ENCODE measurements at regions not wholly inside any gene's neighbourhood (a gene's known extent, or its start where the extent isn't known, plus 50 kb on each side); places are given as distances from the start of the nearest gene placed in this dataset.

GRCh38 chr1:96372881-96373280 lies 348.7 kb upstream of the PTBP2 start:
- TF ChIP-seq CTCF (IDR thresholded peaks at IDR 0.05), result no peak
- DNase-seq (ENCODE audit: low spot score), result no peak
- Histone ChIP-seq H3K4me3 (no peak overlapping the region), H3K27ac (no peak overlapping the region)

GRCh38 chr1:96374076-96374762 lies 347.4 kb upstream of the PTBP2 start:
- no peak for DNase-seq (ENCODE audit: low spot score)
- TF ChIP-seq CTCF (IDR thresholded peaks at IDR 0.05), result no peak

GRCh38 chr1:96376846-96377245 lies 344.7 kb upstream of the PTBP2 start:
- Histone ChIP-seq H3K4me3 (no peak overlapping the region), H3K27ac (no peak overlapping the region)
- TF ChIP-seq CTCF (IDR thresholded peaks at IDR 0.05), result no peak
- DNase-seq (ENCODE audit: low spot score), result no peak

More at GRCh38 chr1:96374076-96374762, 347.4 kb upstream of the PTBP2 start:
- Histone ChIP-seq H3K4me3 (no peak overlapping the region), H3K27ac (no peak overlapping the region)

- no peak overlapping the region for H3K4me3 ChIP-seq
- no peak for TF ChIP-seq CTCF (IDR thresholded peaks at IDR 0.05)
- DNase-seq (ENCODE audit: low spot score), result no peak
- no peak overlapping the region for H3K27ac ChIP-seq
Measured at GRCh38 chr1:96384611-96385010, 337.0 kb upstream of the PTBP2 start.

GRCh38 chr1:96387785-96388184 lies 333.8 kb upstream of the PTBP2 start:
- H3K27ac ChIP-seq, result no peak overlapping the region
- no peak overlapping the region for H3K4me3 ChIP-seq
- DNase-seq (ENCODE audit: low spot score), result no peak
- TF ChIP-seq CTCF (IDR thresholded peaks at IDR 0.05), result no peak

GRCh38 chr1:96388421-96389310 lies 332.9 kb upstream of the PTBP2 start:
- DNase-seq (ENCODE audit: low spot score), result no peak
- Histone ChIP-seq H3K4me3 (no peak overlapping the region), H3K27ac (no peak overlapping the region)
- no peak for TF ChIP-seq CTCF (IDR thresholded peaks at IDR 0.05)
